ENCODE measurements at regions not wholly inside any gene's neighbourhood (a gene's known extent, or its start where the extent isn't known, plus 50 kb on each side); places are given as distances from the start of the nearest gene placed in this dataset.
"Not testable (repeated sequence)": the region's sequence is repeated elsewhere in the genome, so short reads cannot be mapped to it uniquely, and the experiment has no call there.

- no peak for TF ChIP-seq CTCF (IDR thresholded peaks at IDR 0.05; ENCODE audit: insufficient read depth, low read depth, low read length)
- no peak overlapping the region for H3K4me3 ChIP-seq (ENCODE audit: low read depth, low read length)
- DNase-seq (ENCODE audit: low read depth): no peak
Observed at GRCh38 chr7:9709216-9709615, 1264.5 kb upstream of the PHF14 start.

GRCh38 chr7:9711259-9711918 lies 1262.3 kb upstream of the PHF14 start:
- TF ChIP-seq CTCF (IDR thresholded peaks at IDR 0.05; ENCODE audit: insufficient read depth, low read depth, low read length): no peak
- H3K4me3 ChIP-seq (ENCODE audit: low read depth, low read length): no peak overlapping the region
- no peak for DNase-seq (ENCODE audit: low read depth)

- DNase-seq (ENCODE audit: low read depth): no peak
- no peak for TF ChIP-seq CTCF (IDR thresholded peaks at IDR 0.05; ENCODE audit: insufficient read depth, low read depth, low read length)
- H3K4me3 ChIP-seq (ENCODE audit: low read depth, low read length): no peak overlapping the region
Observed at GRCh38 chr7:9718071-9718661, 1255.5 kb upstream of the PHF14 start.

GRCh38 chr7:9719303-9719702 lies 1254.4 kb upstream of the PHF14 start:
- no peak for TF ChIP-seq CTCF (IDR thresholded peaks at IDR 0.05; ENCODE audit: insufficient read depth, low read depth, low read length)
- DNase-seq (ENCODE audit: low read depth): no peak
- H3K4me3 ChIP-seq (ENCODE audit: low read depth, low read length): no peak overlapping the region

GRCh38 chr7:9719721-9720120 lies 1254.0 kb upstream of the PHF14 start:
- DNase-seq (ENCODE audit: low read depth): no peak
- no peak overlapping the region for H3K4me3 ChIP-seq (ENCODE audit: low read depth, low read length)
- no peak for TF ChIP-seq CTCF (IDR thresholded peaks at IDR 0.05; ENCODE audit: insufficient read depth, low read depth, low read length)

- H3K4me3 ChIP-seq (ENCODE audit: low read depth, low read length); DNase-seq (ENCODE audit: low read depth): not testable (repeated sequence)
Observed at GRCh38 chr7:9725940-9726663, 1247.6 kb upstream of the PHF14 start.

- H3K4me3 ChIP-seq (ENCODE audit: low read depth, low read length); DNase-seq (ENCODE audit: low read depth): not testable (repeated sequence)
Observed at GRCh38 chr7:9726811-9727210, 1246.9 kb upstream of the PHF14 start.

- not testable (repeated sequence) for DNase-seq (ENCODE audit: low read depth); H3K4me3 ChIP-seq (ENCODE audit: low read depth, low read length)
Observed at GRCh38 chr7:9727467-9727869, 1246.2 kb upstream of the PHF14 start.

GRCh38 chr7:9728014-9728657 lies 1245.5 kb upstream of the PHF14 start:
- DNase-seq (ENCODE audit: low read depth); H3K4me3 ChIP-seq (ENCODE audit: low read depth, low read length): not testable (repeated sequence)
